RWPE1 (cell line): ENCODE measurements at regions not wholly inside any gene's neighbourhood (a gene's known extent, or its start where the extent isn't known, plus 50 kb on each side); places are given as distances from the start of the nearest gene placed in this dataset.

Experiments used
- CTCF ChIA-PET: fragments of 350-600 bp; sonication (Branson Sonifier 250); formaldehyde crosslinking; extraction: SDS; loops from one replicate; lab custom pipeline; 2021; lab: Yijun Ruan, JAX
- POLR2A ChIA-PET: fragments of 400-600 bp; formaldehyde crosslinking; extraction: SDS; loops from one replicate; lab custom pipeline; 2020; ENCODE audit warnings: antibody characterized with exemption; ENCODE audit not compliant: low non-redundant PET; lab: Yijun Ruan, JAX
- DNase-seq: peaks from one replicate; pipeline ENCODE4 v3.0.0; 2012; ENCODE audit warnings: low spot score
- H3K27ac ChIP-seq: fragments of 450-650 bp; 2 replicates; pipeline ENCODE4 v1.5.1; 2017
- TF ChIP-seq, protein P1 (sequence below): fragments of 450-650 bp; conservative IDR thresholded peaks from 2 replicates; pipeline ENCODE4 v1.5.1; 2017; ENCODE audit warnings: low read depth, mild to moderate bottlenecking

DNA sequence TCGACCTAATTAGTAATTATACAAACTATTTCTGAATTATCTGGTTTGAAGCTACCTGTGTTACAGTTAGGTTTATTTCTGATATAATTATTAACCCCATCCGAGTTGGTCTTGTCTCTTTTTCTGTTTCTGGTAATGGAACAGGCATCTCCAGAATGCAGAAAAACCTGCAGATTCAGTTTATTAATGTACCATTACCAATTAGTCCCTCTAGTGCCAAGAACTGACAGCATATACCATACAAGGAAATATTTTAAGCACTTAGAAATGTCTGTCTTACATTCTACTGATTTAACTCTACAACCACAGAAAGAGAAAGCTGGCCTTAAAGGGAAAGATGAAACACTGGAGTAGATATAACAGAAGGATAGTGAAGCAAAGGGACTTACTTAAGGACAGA, 570.6 kb downstream of the CENPC start:
- CTCF ChIA-PET = no interaction called here
- no peak overlapping the region for H3K27ac ChIP-seq
- POLR2A ChIA-PET = no interaction called here
- TF ChIP-seq, protein P1, sequence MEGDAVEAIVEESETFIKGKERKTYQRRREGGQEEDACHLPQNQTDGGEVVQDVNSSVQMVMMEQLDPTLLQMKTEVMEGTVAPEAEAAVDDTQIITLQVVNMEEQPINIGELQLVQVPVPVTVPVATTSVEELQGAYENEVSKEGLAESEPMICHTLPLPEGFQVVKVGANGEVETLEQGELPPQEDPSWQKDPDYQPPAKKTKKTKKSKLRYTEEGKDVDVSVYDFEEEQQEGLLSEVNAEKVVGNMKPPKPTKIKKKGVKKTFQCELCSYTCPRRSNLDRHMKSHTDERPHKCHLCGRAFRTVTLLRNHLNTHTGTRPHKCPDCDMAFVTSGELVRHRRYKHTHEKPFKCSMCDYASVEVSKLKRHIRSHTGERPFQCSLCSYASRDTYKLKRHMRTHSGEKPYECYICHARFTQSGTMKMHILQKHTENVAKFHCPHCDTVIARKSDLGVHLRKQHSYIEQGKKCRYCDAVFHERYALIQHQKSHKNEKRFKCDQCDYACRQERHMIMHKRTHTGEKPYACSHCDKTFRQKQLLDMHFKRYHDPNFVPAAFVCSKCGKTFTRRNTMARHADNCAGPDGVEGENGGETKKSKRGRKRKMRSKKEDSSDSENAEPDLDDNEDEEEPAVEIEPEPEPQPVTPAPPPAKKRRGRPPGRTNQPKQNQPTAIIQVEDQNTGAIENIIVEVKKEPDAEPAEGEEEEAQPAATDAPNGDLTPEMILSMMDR = no peak
- peak; percentile 1 for DNase-seq

DNA sequence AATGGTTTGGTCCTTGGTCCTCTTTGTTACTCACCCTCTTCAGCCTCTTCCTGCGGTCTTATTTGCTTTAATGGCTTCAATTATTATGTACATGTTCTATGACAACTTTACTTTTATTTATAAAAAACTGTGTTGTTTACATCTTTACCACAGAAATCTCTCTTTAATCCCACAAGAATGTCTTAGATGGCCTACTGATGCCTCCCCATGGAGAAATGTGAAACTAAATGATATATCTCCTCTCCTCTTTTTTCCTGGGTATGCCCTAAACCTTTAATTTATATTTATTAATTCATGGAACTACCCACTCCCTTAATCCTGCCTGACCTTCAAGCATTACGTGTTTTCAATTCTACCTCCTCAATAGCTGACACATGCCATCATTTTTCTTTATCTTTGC, 573.2 kb downstream of the CENPC start:
- POLR2A ChIA-PET = no interaction called here
- DNase-seq = no peak
- TF ChIP-seq, protein P1 = no peak
- H3K27ac ChIP-seq = no peak overlapping the region
- CTCF ChIA-PET = no interaction called here

GRCh38 chr4:66964467-66964866, 580.8 kb downstream of the CENPC start:
- ChIA-PET POLR2A (interaction anchor here (0.6 kb wide), 1 partner anchor 109 kb away, joined by 3 read pairs; no protein-coding TSS in a partner anchor), CTCF (no interaction called here)
- TF ChIP-seq, protein P1 = no peak
- no peak overlapping the region for H3K27ac ChIP-seq
- DNase-seq = no peak

- TF ChIP-seq, protein P1 = no peak
- ChIA-PET POLR2A (no interaction called here), CTCF (no interaction called here)
- no peak overlapping the region for H3K27ac ChIP-seq
- DNase-seq = no peak
Measured at GRCh38 chr4:66963084-66963483, 582.2 kb downstream of the CENPC start.

GRCh38 chr4:66959207-66959606, 586.1 kb downstream of the CENPC start:
- TF ChIP-seq, protein P1 = no peak
- ChIA-PET POLR2A (no interaction called here), CTCF (no interaction called here)
- H3K27ac ChIP-seq = no peak overlapping the region
- DNase-seq = peak; percentile 2

GRCh38 chr4:66956852-66957251, 588.5 kb downstream of the CENPC start:
- H3K27ac ChIP-seq = no peak overlapping the region
- no peak for DNase-seq
- ChIA-PET CTCF (no interaction called here), POLR2A (no interaction called here)
- TF ChIP-seq, protein P1 = no peak

DNA sequence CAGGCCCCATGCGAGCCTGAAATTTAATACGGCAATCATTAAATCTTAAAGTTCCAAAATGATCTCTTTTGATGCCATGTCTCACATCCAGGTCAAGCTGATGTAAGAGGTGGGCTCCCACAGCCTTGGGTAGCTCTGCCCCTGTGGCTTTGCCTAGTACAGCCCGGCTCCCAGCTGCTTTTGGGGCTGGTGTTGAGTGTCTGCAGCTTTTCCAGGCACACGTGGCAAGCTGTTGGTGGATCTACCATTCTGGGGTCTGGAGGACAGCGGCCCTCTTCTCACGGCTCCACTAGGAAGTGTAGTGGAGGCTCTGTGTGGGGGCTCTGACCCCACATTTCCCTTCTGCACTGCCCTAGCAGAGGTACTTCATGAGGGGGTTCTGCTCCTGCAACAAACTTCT, 588.9 kb downstream of the CENPC start:
- ChIA-PET CTCF (no interaction called here), POLR2A (no interaction called here)
- TF ChIP-seq, protein P1 = no peak

More for the DNA sequence above, 588.9 kb downstream of the CENPC start:
- no peak overlapping the region for H3K27ac ChIP-seq
- no peak for DNase-seq
